Heart left ventricle (tissue), 13 donors: ENCODE measurements at regions not wholly inside any gene's neighbourhood (a gene's known extent, or its start where the extent isn't known, plus 50 kb on each side); places are given as distances from the start of the nearest gene placed in this dataset.

Experiments
- CTCF ChIP-seq, 12 donors: fragments of 200-600 bp; sonication (generic) in 4 of 12; IDR thresholded peaks; one replicate each; pipeline versions ENCODE4 v1.5.0 to v1.8.0; 2018 to 2022; ENCODE audit warnings: antibody characterized with exemption in 12 of 12, mild to moderate bottlenecking in 5 of 12
- POLR2A ChIP-seq, 2 donors: fragments of 450-650 bp; IDR thresholded peaks; one replicate each; pipeline ENCODE4 v1.6.1; 2017; ENCODE audit warnings: antibody characterized with exemption in 2 of 2, mild to moderate bottlenecking in 2 of 2, moderate library complexity in 2 of 2
- donor health status: ischemic (EF 13 %, LVEDD 7.1; RV severe dilation, severe dysfunction).
- donor health status: DM: no; HTN: yes; CAD: no.
- donor health status: DM: no; HTN: no; CAD: no.
- donor health status: ischemic (EF 25% LVEDD 6.9; RV normal size, moderate dysfunction).
- donor health status: ischemic (EF 25% LVEDD 5.7; RV mildly dilated, moderate dysfunction).
- donor health status: ischemic (EF 35%, LVEDD 5.7; RV mildly dilated, moderate dysfunction).
- donor health status: nonischemic (EF 11% LVEDD 7.7; RV severe dilation, severe dysfunction).
- donor health status: DM: yes; HTN: yes; CAD: no.
- donor health status: PGD.
- donor health status: ischemic (EF 29% LVEDD 5.4; RV normal size, mild dysfunction).
- donor health status: nonischemic (EF 23%, LVEDD 6.1; RV moderate dilation, normal function).

GRCh38 chr4:79073471-79073870 lies 134.2 kb upstream of the PAQR3 start:
- TF ChIP-seq CTCF (IDR thresholded peaks at IDR 0.05) (no peak), POLR2A (IDR thresholded peaks at IDR 0.05) (no peak)
